ENCODE measurements at regions not wholly inside any gene's neighbourhood (a gene's known extent, or its start where the extent isn't known, plus 50 kb on each side); places are given as distances from the start of the nearest gene placed in this dataset.

GRCh38 chr3:95468331-95468730 lies 1346.1 kb upstream of the EPHA6 start:
- TF ChIP-seq POLR2A (IDR thresholded peaks at IDR 0.05): no peak
- TF ChIP-seq, protein P1, sequence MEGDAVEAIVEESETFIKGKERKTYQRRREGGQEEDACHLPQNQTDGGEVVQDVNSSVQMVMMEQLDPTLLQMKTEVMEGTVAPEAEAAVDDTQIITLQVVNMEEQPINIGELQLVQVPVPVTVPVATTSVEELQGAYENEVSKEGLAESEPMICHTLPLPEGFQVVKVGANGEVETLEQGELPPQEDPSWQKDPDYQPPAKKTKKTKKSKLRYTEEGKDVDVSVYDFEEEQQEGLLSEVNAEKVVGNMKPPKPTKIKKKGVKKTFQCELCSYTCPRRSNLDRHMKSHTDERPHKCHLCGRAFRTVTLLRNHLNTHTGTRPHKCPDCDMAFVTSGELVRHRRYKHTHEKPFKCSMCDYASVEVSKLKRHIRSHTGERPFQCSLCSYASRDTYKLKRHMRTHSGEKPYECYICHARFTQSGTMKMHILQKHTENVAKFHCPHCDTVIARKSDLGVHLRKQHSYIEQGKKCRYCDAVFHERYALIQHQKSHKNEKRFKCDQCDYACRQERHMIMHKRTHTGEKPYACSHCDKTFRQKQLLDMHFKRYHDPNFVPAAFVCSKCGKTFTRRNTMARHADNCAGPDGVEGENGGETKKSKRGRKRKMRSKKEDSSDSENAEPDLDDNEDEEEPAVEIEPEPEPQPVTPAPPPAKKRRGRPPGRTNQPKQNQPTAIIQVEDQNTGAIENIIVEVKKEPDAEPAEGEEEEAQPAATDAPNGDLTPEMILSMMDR (IDR thresholded peaks at IDR 0.05): no peak
